ENCODE measurements at regions not wholly inside any gene's neighbourhood (a gene's known extent, or its start where the extent isn't known, plus 50 kb on each side); places are given as distances from the start of the nearest gene placed in this dataset.

DNA sequence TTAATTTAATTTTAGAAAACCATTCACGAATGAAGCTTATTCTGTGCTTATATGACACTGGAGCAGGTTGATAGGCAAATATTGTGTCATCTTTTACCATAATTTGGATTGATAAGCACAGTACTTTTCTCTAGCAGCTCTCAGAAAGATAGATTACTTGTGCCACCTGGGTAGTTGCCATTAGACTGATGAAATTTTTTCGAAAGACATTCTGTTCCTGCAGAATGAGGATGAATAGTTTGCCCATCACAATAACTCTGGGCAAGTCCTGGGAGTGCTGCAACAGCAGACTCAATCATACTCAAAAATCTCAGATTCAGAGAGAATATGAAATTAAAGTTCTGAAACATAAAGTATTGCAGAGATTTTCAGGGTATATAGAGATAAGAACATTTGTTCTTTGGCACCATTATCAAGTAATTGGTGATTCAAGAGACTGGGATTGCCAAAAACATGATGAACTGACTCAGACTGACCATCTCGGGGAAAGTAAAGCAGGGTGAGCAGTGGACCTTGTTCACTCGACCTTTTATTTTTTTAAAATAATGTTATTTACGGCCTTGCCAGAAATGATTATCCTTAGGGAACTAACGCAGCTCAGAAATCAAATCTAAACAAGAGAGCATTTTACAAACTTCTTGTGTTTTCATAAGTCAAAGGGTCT lies 65.8 kb upstream of the PTCHD4 start:
- no peaks in the 10 kb centered on the region for H3K4me1 ChIP-seq
- TF ChIP-seq CTCF (IDR thresholded peaks at IDR 0.05) (no peak), POLR2A (IDR thresholded peaks at IDR 0.05) (no peak), EP300 (IDR thresholded peaks at IDR 0.05; ENCODE audit: low read depth) (no peak), POLR2AphosphoS5 (IDR thresholded peaks at IDR 0.05) (no peak)
- no peaks in the 10 kb centered on the region for H3K36me3 ChIP-seq
- no peak for DNase-seq
- H3K9me3 ChIP-seq = no peaks in the 10 kb centered on the region
- no peaks in the 10 kb centered on the region for H3K27me3 ChIP-seq
- in situ Hi-C loops (cut with MboI; ENCODE audit: low pct_ligation_motif_present in 1 of 4, low pct_unique_long_range_greater_than_20kb in 1 of 4, low sequenced_read_pairs in 3 of 4) (no loop called here), intact Hi-C loops (cut with DNase I; ENCODE audit: low total_unique reads) (no loop called here)
- H3K27ac ChIP-seq = no peak overlapping the region
- 58 to 64% methylated on average over 5 to 6 of the region's 6 CpGs for WGBS, 2 donors (ENCODE audit: low coverage in 1 of 2)
- no peak overlapping the region for H3K4me3 ChIP-seq

DNA sequence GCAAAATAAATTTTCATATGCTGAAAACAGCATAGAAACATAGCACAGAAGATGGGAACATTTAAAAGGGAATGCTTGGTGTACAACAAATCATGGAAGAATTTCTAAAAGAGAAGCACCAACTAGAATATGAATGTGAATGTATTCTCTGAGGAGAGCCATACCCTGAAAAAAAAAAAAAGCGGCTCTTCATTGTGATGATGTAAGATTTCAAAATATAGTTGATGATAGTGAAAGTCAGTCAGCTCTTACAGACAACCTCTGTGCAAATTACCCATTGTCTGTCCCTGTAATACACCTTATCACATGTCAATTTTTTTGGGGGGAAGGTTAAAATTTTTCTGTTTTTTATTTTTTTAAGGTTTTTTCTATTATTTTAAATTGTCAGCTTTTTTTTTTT lies 58.6 kb upstream of the PTCHD4 start:
- no peak overlapping the region for H3K27ac ChIP-seq
- no peaks in the 10 kb centered on the region for H3K36me3 ChIP-seq
- TF ChIP-seq POLR2A (IDR thresholded peaks at IDR 0.05) (no peak), EP300 (IDR thresholded peaks at IDR 0.05; ENCODE audit: low read depth) (no peak), CTCF (IDR thresholded peaks at IDR 0.05) (no peak), POLR2AphosphoS5 (IDR thresholded peaks at IDR 0.05) (no peak)
- in situ Hi-C loops (cut with MboI; ENCODE audit: low pct_ligation_motif_present in 1 of 4, low pct_unique_long_range_greater_than_20kb in 1 of 4, low sequenced_read_pairs in 3 of 4) = no loop called here
- no peak for DNase-seq
- H3K4me3 ChIP-seq = no peak overlapping the region
- H3K4me1 ChIP-seq = no peaks in the 10 kb centered on the region
- WGBS, 2 donors (ENCODE audit: low coverage in 1 of 2) = 88 to 93% methylated on average over 1 of the region's 1 CpG
- no peaks in the 10 kb centered on the region for H3K9me3 ChIP-seq
- no peaks in the 10 kb centered on the region for H3K27me3 ChIP-seq
- intact Hi-C loops (cut with DNase I; ENCODE audit: low total_unique reads) = no loop called here

Small RNA genes in the stretch of these regions (small RNA-seq; reads per million reads assigned to genes)
- gene FO393413.1 (0 reads per million in 4 donors), gene RNU7-65P (0 reads per million in 4 donors)
